Osteoblast (primary cell): ENCODE measurements at regions not wholly inside any gene's neighbourhood (a gene's known extent, or its start where the extent isn't known, plus 50 kb on each side); places are given as distances from the start of the nearest gene placed in this dataset.

Source experiments
- DNase-seq: peaks from one replicate; pipeline ENCODE4 v3.0.0; 2011; ENCODE audit warnings: low spot score, mixed read lengths; ENCODE audit not compliant: insufficient read length; ENCODE audit errors: missing footprints
- H2AFZ ChIP-seq: 2 replicates; pipeline ENCODE4 v1.6.0; 2011; ENCODE audit warnings: mild to moderate bottlenecking, low read length
- H3K27ac ChIP-seq: 2 replicates; pipeline ENCODE4 v1.5.1; 2011; ENCODE audit warnings: mild to moderate bottlenecking, low read depth, low read length, moderate library complexity
- H3K27me3 ChIP-seq: 2 replicates; pipeline ENCODE4 v1.6.0; 2012; ENCODE audit warnings: mild to moderate bottlenecking, control low read depth, inconsistent platforms, low read length, moderate library complexity; ENCODE audit not compliant: insufficient read depth
- H3K36me3 ChIP-seq: 2 replicates; pipeline ENCODE4 v1.5.1; 2011; ENCODE audit warnings: mild to moderate bottlenecking, low read length, control low read depth, moderate library complexity; ENCODE audit not compliant: insufficient read depth
- H3K4me1 ChIP-seq: 2 replicates; pipeline ENCODE4 v1.5.1; 2011; ENCODE audit warnings: mild to moderate bottlenecking, low read length, control low read depth, moderate library complexity; ENCODE audit not compliant: insufficient read depth
- H3K4me2 ChIP-seq: 2 replicates; pipeline ENCODE4 v1.6.0; 2011; ENCODE audit warnings: mild to moderate bottlenecking, low read length; ENCODE audit not compliant: insufficient read depth
- H3K4me3 ChIP-seq: fragments of 200-600 bp; sonication (generic); 3 replicates; pipeline ENCODE4 v1.5.1; 2012; ENCODE audit warnings: mild to moderate bottlenecking, low read length, inconsistent platforms; ENCODE audit not compliant: insufficient read depth
- H3K79me2 ChIP-seq: 2 replicates; pipeline ENCODE4 v1.6.0; 2012; ENCODE audit warnings: mild to moderate bottlenecking, low read length, control low read depth, inconsistent platforms; ENCODE audit not compliant: insufficient read depth
- H3K9me3 ChIP-seq: 2 replicates; pipeline ENCODE4 v1.5.1; 2011; ENCODE audit warnings: low read depth, low read length, control low read depth
- H4K20me1 ChIP-seq: 2 replicates; pipeline ENCODE4 v1.6.0; 2012; ENCODE audit warnings: mild to moderate bottlenecking, low read length, control low read depth; ENCODE audit not compliant: insufficient read depth
- CTCF ChIP-seq: IDR thresholded peaks from 2 replicates; pipeline ENCODE4 v1.5.1; 2011; ENCODE audit warnings: mild to moderate bottlenecking, low read depth, low read length, moderate library complexity; ENCODE audit errors: extremely low read depth

GRCh38 chr2:41344529-41344928 is 703.3 kb upstream of the PKDCC start:
- no peak for TF ChIP-seq CTCF
- Histone ChIP-seq H3K4me2 (no peak overlapping the region), H4K20me1 (no peaks in the 10 kb centered on the region), H2AFZ (no peak overlapping the region), H3K9me3 (no peaks in the 10 kb centered on the region), H3K27ac (no peak overlapping the region), H3K4me1 (no peaks in the 10 kb centered on the region), H3K4me3 (no peak overlapping the region), H3K27me3 (no peaks in the 10 kb centered on the region), H3K79me2 (no peaks in the 10 kb centered on the region), H3K36me3 (no peaks in the 10 kb centered on the region)
- no peak for DNase-seq

GRCh38 chr2:41353060-41353459 is 694.8 kb upstream of the PKDCC start:
- DNase-seq = no peak

GRCh38 chr2:41355794-41356193 is 692.0 kb upstream of the PKDCC start:
- DNase-seq = no peak
- Histone ChIP-seq H4K20me1 (no peaks in the 10 kb centered on the region), H3K4me1 (no peaks in the 10 kb centered on the region), H3K9me3 (no peaks in the 10 kb centered on the region), H2AFZ (no peak overlapping the region), H3K27ac (no peak overlapping the region), H3K79me2 (no peaks in the 10 kb centered on the region), H3K4me2 (no peak overlapping the region), H3K27me3 (no peaks in the 10 kb centered on the region), H3K36me3 (no peaks in the 10 kb centered on the region), H3K4me3 (no peak overlapping the region)
- no peak for TF ChIP-seq CTCF

More at GRCh38 chr2:41353060-41353459, 694.8 kb upstream of the PKDCC start:
- Histone ChIP-seq H4K20me1 (no peaks in the 10 kb centered on the region), H3K27ac (no peak overlapping the region), H2AFZ (no peak overlapping the region), H3K4me3 (no peak overlapping the region), H3K79me2 (no peaks in the 10 kb centered on the region), H3K9me3 (no peaks in the 10 kb centered on the region), H3K27me3 (no peaks in the 10 kb centered on the region), H3K4me1 (no peaks in the 10 kb centered on the region), H3K36me3 (no peaks in the 10 kb centered on the region), H3K4me2 (no peak overlapping the region)
- TF ChIP-seq CTCF = no peak

- DNase-seq = no peak
Observed at GRCh38 chr2:41364842-41365241, 683.0 kb upstream of the PKDCC start.

More at GRCh38 chr2:41364842-41365241, 683.0 kb upstream of the PKDCC start:
- Histone ChIP-seq H3K4me3 (no peak overlapping the region), H3K36me3 (no peaks in the 10 kb centered on the region), H2AFZ (no peak overlapping the region), H3K9me3 (no peaks in the 10 kb centered on the region), H3K4me1 (no peaks in the 10 kb centered on the region), H3K4me2 (no peak overlapping the region), H4K20me1 (no peaks in the 10 kb centered on the region), H3K27ac (no peak overlapping the region), H3K27me3 (no peaks in the 10 kb centered on the region), H3K79me2 (no peaks in the 10 kb centered on the region)
- TF ChIP-seq CTCF = no peak
